A549 (cell line): ENCODE measurements at regions not wholly inside any gene's neighbourhood (a gene's known extent, or its start where the extent isn't known, plus 50 kb on each side); places are given as distances from the start of the nearest gene placed in this dataset.

Experiments used
- ATAC-seq, 2 experiments: fragments of 200-7000 bp in 1 of 2; fragments of >200 bp in 1 of 2; cut with Nextera tagmentation in 1 of 2; cut with Tn5 transposase in 1 of 2; 3 replicates each; pipeline versions ENCODE4 v1.8.0 to v1.9.1; 2018 to 2020; ENCODE audit warnings: mild to moderate bottlenecking in 1 of 2, moderate library complexity in 1 of 2
- CTCF ChIA-PET: fragments of 300-600 bp; sonication (Branson Sonifier 250); formaldehyde crosslinking; extraction: SDS; loops from one replicate; lab custom pipeline; 2021; ENCODE audit warnings: antibody characterized with exemption, inconsistent platforms; lab: Yijun Ruan, JAX
- POLR2A ChIA-PET: fragments of 350-600 bp; formaldehyde crosslinking; extraction: SDS; loops from one replicate; lab custom pipeline; 2021; ENCODE audit warnings: antibody characterized with exemption, inconsistent platforms; lab: Yijun Ruan, JAX
- DNase-seq, 2 experiments: peaks; one replicate each; pipeline versions ENCODE4 v3.0.0 to v3.0.0-alpha.2; 2011 to 2016; ENCODE audit warnings: low read depth in 1 of 2, low spot score in 1 of 2
- FAIRE-seq: peaks from 2 replicates; lab custom pipeline; 2011; peaks lifted over from hg19 to GRCh38; lab: Jason Lieb, UNC
- H3K27ac ChIP-seq, 2 experiments: fragments of >200 bp; sonication (Bioruptor Twin); formaldehyde crosslinking; 3 replicates each; pipeline ENCODE4 v1.5.1; 2016 to 2017
- H3K4me1 ChIP-seq: fragments of >200 bp; sonication (Bioruptor Twin); formaldehyde crosslinking; 3 replicates; pipeline ENCODE4 v1.6.1; 2016
- H3K4me2 ChIP-seq: fragments of >200 bp; sonication (Bioruptor Twin); formaldehyde crosslinking; 3 replicates; pipeline ENCODE4 v1.6.1; 2016
- H3K4me3 ChIP-seq: fragments of >200 bp; sonication (Bioruptor Twin); formaldehyde crosslinking; 3 replicates; pipeline ENCODE4 v1.5.1; 2016
- H3K9me3 ChIP-seq: fragments of >200 bp; sonication (Bioruptor Twin); formaldehyde crosslinking; 3 replicates; pipeline ENCODE4 v1.6.1; 2016
- BCL3 ChIP-seq: fragments of >200 bp; sonication (Bioruptor Twin); formaldehyde crosslinking; IDR thresholded peaks from 3 replicates; pipeline ENCODE4 v1.6.1; 2016
- BHLHE40 ChIP-seq: IDR thresholded peaks from 2 replicates; pipeline ENCODE4 v1.6.1; 2012; ENCODE audit warnings: low read depth, low read length, inconsistent platforms
- CEBPB ChIP-seq, 2 experiments: fragments of >200 bp in 1 of 2; sonication (Bioruptor Twin) in 1 of 2; formaldehyde crosslinking in 1 of 2; IDR thresholded peaks; 2 replicates each; pipeline ENCODE4 v1.6.1; 2012 to 2016
- EP300 ChIP-seq, 2 experiments: fragments of >200 bp; sonication (Bioruptor Twin); formaldehyde crosslinking; IDR thresholded peaks; 2 replicates in 1 of 2; 3 replicates in 1 of 2; pipeline ENCODE4 v1.6.1; 2016 to 2017
- FOXS1 ChIP-seq: fragments of 250-450 bp; sonication (Bioruptor Pico); IDR thresholded peaks from 2 replicates; pipeline ENCODE4 v1.5.0; 2020; ENCODE audit warnings: mild to moderate bottlenecking, moderate library complexity
- GATA3 ChIP-seq: IDR thresholded peaks from 2 replicates; pipeline ENCODE4 v1.6.1; 2012; ENCODE audit warnings: borderline replicate concordance
- HDAC2 ChIP-seq: fragments of 200-600 bp; sonication (generic); IDR thresholded peaks from 2 replicates; pipeline ENCODE4 v1.6.1; 2016
- HOXB13 ChIP-seq: fragments of 250-450 bp; sonication (Bioruptor Pico); IDR thresholded peaks from 2 replicates; pipeline ENCODE4 v1.5.0; 2020; ENCODE audit warnings: low read depth, mild to moderate bottlenecking, moderate library complexity
- KDM1A ChIP-seq: fragments of 200-600 bp; sonication (generic); IDR thresholded peaks from 2 replicates; pipeline ENCODE4 v1.6.1; 2016; ENCODE audit warnings: low read depth, mild to moderate bottlenecking
- KDM5A ChIP-seq: fragments of 200-600 bp; sonication (generic); IDR thresholded peaks from 2 replicates; pipeline ENCODE4 v1.6.1; 2016; ENCODE audit warnings: antibody characterized with exemption, mild to moderate bottlenecking
- MAX ChIP-seq: IDR thresholded peaks from 2 replicates; pipeline ENCODE4 v1.6.1; 2012
- NPAS2 ChIP-seq: fragments of 250-450 bp; sonication (Bioruptor Pico); IDR thresholded peaks from 2 replicates; pipeline ENCODE4 v1.8.0; 2022; ENCODE audit warnings: mild to moderate bottlenecking, moderate library complexity, borderline replicate concordance
- NR3C1 ChIP-seq: fragments of >200 bp; sonication (Bioruptor Twin); formaldehyde crosslinking; IDR thresholded peaks from 3 replicates; pipeline ENCODE4 v1.6.1; 2017
- POLR2AphosphoS2 ChIP-seq: conservative IDR thresholded peaks from 2 replicates; pipeline ENCODE4 v1.6.1; 2012; ENCODE audit warnings: low read length, improper control_type of control experiment, inconsistent platforms
- RARB ChIP-seq: fragments of 250-450 bp; sonication (Bioruptor Pico); IDR thresholded peaks from 2 replicates; pipeline ENCODE4 v1.8.0; 2021; ENCODE audit warnings: mild to moderate bottlenecking, moderate library complexity
- RCOR1 ChIP-seq: fragments of 150-350 bp; IDR thresholded peaks from 2 replicates; pipeline ENCODE4 v1.6.1; 2014; ENCODE audit warnings: antibody characterized with exemption, low read length, low read depth
- REST ChIP-seq: fragments of 200-600 bp; sonication (generic); IDR thresholded peaks from 2 replicates; pipeline ENCODE4 v1.6.1; 2016; ENCODE audit warnings: antibody characterized with exemption, mild to moderate bottlenecking, moderate library complexity
- RFX5 ChIP-seq: fragments of 450-650 bp; IDR thresholded peaks from 2 replicates; pipeline ENCODE4 v1.7.1; 2014; ENCODE audit warnings: antibody characterized with exemption, mild to moderate bottlenecking, moderate library complexity
- RNF2 ChIP-seq: fragments of 200-600 bp; sonication (generic); IDR thresholded peaks from 2 replicates; pipeline ENCODE4 v1.6.1; 2016; ENCODE audit warnings: low read depth, mild to moderate bottlenecking, antibody characterized with exemption, moderate library complexity, borderline replicate concordance
- SREBF2 ChIP-seq: fragments of 450-650 bp; IDR thresholded peaks from 2 replicates; pipeline ENCODE4 v1.6.1; 2014; ENCODE audit warnings: mild to moderate bottlenecking, moderate library complexity
- USF2 ChIP-seq: fragments of 450-650 bp; IDR thresholded peaks from 2 replicates; pipeline ENCODE4 v1.6.1; 2014; ENCODE audit warnings: antibody characterized with exemption
- ZC3H11A ChIP-seq: fragments of 450-650 bp; IDR thresholded peaks from 2 replicates; pipeline ENCODE4 v1.6.1; 2014; ENCODE audit warnings: antibody characterized with exemption, mild to moderate bottlenecking
- ZFP36 ChIP-seq: fragments of 450-650 bp; IDR thresholded peaks from 2 replicates; pipeline ENCODE4 v1.6.1; 2014; ENCODE audit warnings: borderline replicate concordance; ENCODE audit not compliant: partially characterized antibody
- WGBS: methylation state at CpG from one replicate; pipeline ENCODE4 v1.1.6; 2017; ENCODE audit errors: missing lambda C conversion rate; 5-methylcytosine and 5-hydroxymethylcytosine counted together

- CTCF ChIA-PET: no interaction called here
- ATAC-seq: no peak
- 33% methylated on average over 3 of the region's 3 CpGs for WGBS
- POLR2A ChIA-PET: no interaction called here
- Histone ChIP-seq H3K27ac (peak overlapping the region in 1 of 2 experiments; percentile 24; a peak in 1 of 6 replicates), H3K9me3 (no peaks in the 10 kb centered on the region), H3K4me3 (no peak overlapping the region), H3K4me2 (no peak overlapping the region), H3K4me1 (no peaks in the 10 kb centered on the region)
- no peak for DNase-seq
- FAIRE-seq: no peak
- TF ChIP-seq SREBF2 (no peak), NPAS2 (CRISPR knock-in tag) (no peak), FOXS1 (CRISPR knock-in tag) (no peak), REST (no peak), HDAC2 (no peak), KDM1A (no peak), MAX (no peak), ZFP36 (no peak), RNF2 (no peak), USF2 (no peak), RCOR1 (no peak), CEBPB (IDR thresholded peaks at IDR 0.05) (no peak), HOXB13 (CRISPR knock-in tag) (no peak), RARB (CRISPR knock-in tag) (no peak), POLR2AphosphoS2 (no peak)
Observed at GRCh38 chr1:59079434-59080140, 217.3 kb upstream of the FGGY start.

- 81% methylated on average over 1 of the region's 1 CpG for WGBS
- ATAC-seq (no peak), DNase-seq (no peak), FAIRE-seq (no peak)
- CTCF ChIA-PET: no interaction called here
- H3K4me2 ChIP-seq: no peak overlapping the region
- H3K9me3 ChIP-seq: no peaks in the 10 kb centered on the region
- no peaks in the 10 kb centered on the region for H3K4me1 ChIP-seq
- TF ChIP-seq USF2 (no peak), EP300 (IDR thresholded peaks at IDR 0.05) (no peak), RCOR1 (no peak), BHLHE40 (no peak), KDM5A (no peak), ZC3H11A (no peak), GATA3 (no peak), NR3C1 (no peak), FOXS1 (CRISPR knock-in tag) (no peak), RFX5 (no peak), BCL3 (no peak), HDAC2 (no peak)
- H3K4me3 ChIP-seq: no peak overlapping the region
- H3K27ac ChIP-seq: no peak overlapping the region
- POLR2A ChIA-PET: no interaction called here
Observed at GRCh38 chr1:59081181-59081580, 215.7 kb upstream of the FGGY start.
